ENCODE measurements at regions not wholly inside any gene's neighbourhood (a gene's known extent, or its start where the extent isn't known, plus 50 kb on each side); places are given as distances from the start of the nearest gene placed in this dataset.
A peak's percentile ranks its signal among the peaks of the same experiment; 100 is the strongest.

DNA sequence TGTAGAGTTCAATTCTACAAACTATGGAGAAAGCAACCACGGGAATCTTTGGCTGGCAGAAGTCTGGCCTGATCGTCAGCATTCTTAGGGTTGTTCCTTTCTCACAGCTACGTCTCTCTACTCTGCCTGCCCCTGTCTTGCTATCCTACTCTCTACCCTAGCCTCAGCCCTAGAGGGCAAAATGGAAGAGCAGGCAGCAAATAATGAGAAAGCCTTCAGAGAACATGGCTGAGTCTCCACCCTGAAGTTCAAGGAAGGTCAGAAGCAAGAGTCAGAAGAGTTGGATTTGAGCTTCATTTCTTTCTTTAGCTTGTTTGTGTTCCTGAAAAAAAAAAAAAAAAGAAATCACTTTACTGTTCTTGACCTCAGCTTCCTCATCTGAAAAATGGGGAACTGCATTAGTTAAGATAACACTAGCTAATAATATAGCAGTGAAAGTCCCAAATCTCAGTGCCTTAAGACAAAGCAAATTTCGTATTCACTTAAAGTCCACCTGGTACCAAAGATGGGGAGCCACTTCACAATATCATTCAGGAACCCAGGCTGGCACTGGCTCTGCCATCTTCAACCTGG is 50.2 kb upstream of the CCND2 start:
- intact Hi-C loops (cut with micrococcal nuclease; ENCODE audit: unreplicated experiment) (no loop called here), in situ Hi-C loops (cut with MboI) (no loop called here)
- no peaks in the 10 kb centered on the region for H3K36me3 ChIP-seq (ENCODE audit: control insufficient read depth in 2 of 2, insufficient read depth in 2 of 2, low read length in 1 of 2)
- no peak overlapping the region; the same call in 1 of the 2 replicates for H3K9ac ChIP-seq (ENCODE audit: control insufficient read depth, insufficient read depth, low read length)
- no peaks in the 10 kb centered on the region for H3K79me2 ChIP-seq (ENCODE audit: control insufficient read depth, insufficient read depth, low read length)
- peaks cover 4% of the 10 kb centered on the region; the same call in 1 of the 3 replicates for H3K9me3 ChIP-seq (replicated peaks; ENCODE audit: control insufficient read depth, insufficient read depth, low read length)
- no peak overlapping the region for H3K4me3 ChIP-seq
- no peaks in the 10 kb centered on the region for H3K27me3 ChIP-seq (replicated peaks in 1 of 2; ENCODE audit: control insufficient read depth in 2 of 2, insufficient read depth in 2 of 2, low read length in 1 of 2)
- no peak for TF ChIP-seq ZNF24 (IDR thresholded peaks at IDR 0.05)
- peak; percentile 61; the same call in 1 of the 2 replicates for TF ChIP-seq SPI1 (IDR thresholded peaks at IDR 0.05; ENCODE audit: borderline replicate concordance, insufficient read depth, low read depth, low read length)
- CTCF ChIA-PET, result interaction anchor here (1.0 to 2.7 kb wide), 3 partner anchors 10 to 116 kb away, joined by 3 to 7 read pairs (median 3); no protein-coding TSS in a partner anchor
- ATAC-seq (no peak), DNase-seq (ENCODE audit: low read depth, low spot score) (no peak), FAIRE-seq (peak; percentile 13)
- WGBS (ENCODE audit: insufficient coverage, insufficient replicate concordance, low lambda C conversion rate, missing lambda C conversion rate), result 46% methylated on average over 4 of the region's 4 CpGs
- H3K27ac ChIP-seq (ENCODE audit: control insufficient read depth, insufficient read depth), result no peak overlapping the region
- no peak overlapping the region for H2AFZ ChIP-seq (ENCODE audit: control insufficient read depth, low read depth, low read length)
- no TSS peak for BruUV-seq (replicated peaks)
- H3K4me1 ChIP-seq (ENCODE audit: control insufficient read depth, insufficient read depth, low read length), result peaks cover 11% of the 10 kb centered on the region; the same call in 1 of the 2 replicates
- H4K20me1 ChIP-seq (ENCODE audit: control insufficient read depth, insufficient read depth), result no peaks in the 10 kb centered on the region
- POLR2A ChIA-PET, result interaction anchor here (0.6 to 1.1 kb wide), 7 partner anchors 20 to 624 kb away, joined by 3 to 8 read pairs (median 3); no protein-coding TSS in a partner anchor
- RAD21 ChIA-PET (ENCODE audit: unreplicated experiment), result interaction anchor here (0.8 to 1.6 kb wide), 5 partner anchors 8 to 82 kb away, joined by 3 to 5 read pairs (median 3); no protein-coding TSS in a partner anchor
- SMC1A ChIA-PET (ENCODE audit: uncharacterized antibody, unreplicated experiment), result interaction anchor here (0.6 to 1.3 kb wide), 8 partner anchors 10 to 105 kb away, joined by 3 to 4 read pairs (median 4); no protein-coding TSS in a partner anchor
- no peak overlapping the region; the same call in 1 of the 2 replicates for H3K4me2 ChIP-seq (ENCODE audit: control insufficient read depth, insufficient read depth)

- H3K9ac ChIP-seq (ENCODE audit: control insufficient read depth, insufficient read depth, low read length), result no peak overlapping the region
- no peak for ATAC-seq
- H3K27ac ChIP-seq (ENCODE audit: control insufficient read depth, insufficient read depth), result no peak overlapping the region
- H3K79me2 ChIP-seq (ENCODE audit: control insufficient read depth, insufficient read depth, low read length), result no peaks in the 10 kb centered on the region
- H3K36me3 ChIP-seq (ENCODE audit: control insufficient read depth in 2 of 2, insufficient read depth in 2 of 2, low read length in 1 of 2), result no peaks in the 10 kb centered on the region
- H3K4me1 ChIP-seq (ENCODE audit: control insufficient read depth, insufficient read depth, low read length), result peaks cover 23% of the 10 kb centered on the region
- no peak overlapping the region for H3K4me3 ChIP-seq
- ChIA-PET CTCF (interaction anchor here (2.7 kb wide), 1 partner anchor 12 kb away, joined by 7 read pairs; no protein-coding TSS in a partner anchor), RAD21 (ENCODE audit: unreplicated experiment) (interaction anchor here (1.5 kb wide), 1 partner anchor 25 kb away, joined by 3 read pairs; no protein-coding TSS in a partner anchor), POLR2A (interaction anchor here (1.5 kb wide), 1 partner anchor 50 kb away, joined by 3 read pairs; no protein-coding TSS in a partner anchor), SMC1A (ENCODE audit: uncharacterized antibody, unreplicated experiment) (interaction anchor here (1.0 to 1.5 kb wide), 3 partner anchors 11 to 16 kb away, joined by 3 read pairs; no protein-coding TSS in a partner anchor)
- in situ Hi-C loops (cut with MboI), result no loop called here
- FAIRE-seq, result no peak
- H2AFZ ChIP-seq (ENCODE audit: control insufficient read depth, low read depth, low read length), result no peak overlapping the region
- no peaks in the 10 kb centered on the region for H3K27me3 ChIP-seq (replicated peaks in 1 of 2; ENCODE audit: control insufficient read depth in 2 of 2, insufficient read depth in 2 of 2, low read length in 1 of 2)
- intact Hi-C loops (cut with micrococcal nuclease; ENCODE audit: unreplicated experiment), result no loop called here
- H3K9me3 ChIP-seq (replicated peaks; ENCODE audit: control insufficient read depth, insufficient read depth, low read length), result peaks cover 4% of the 10 kb centered on the region; the same call in 1 of the 3 replicates
- DNase-seq (ENCODE audit: low read depth, low spot score), result no peak
- no peak overlapping the region for H3K4me2 ChIP-seq (ENCODE audit: control insufficient read depth, insufficient read depth)
- H4K20me1 ChIP-seq (ENCODE audit: control insufficient read depth, insufficient read depth), result no peaks in the 10 kb centered on the region
- BruUV-seq (replicated peaks), result no TSS peak
- TF ChIP-seq SMAD5 (IDR thresholded peaks at IDR 0.05; ENCODE audit: low read depth) (no peak), EP300 (IDR thresholded peaks at IDR 0.05; ENCODE audit: borderline replicate concordance in 1 of 2, control insufficient read depth in 1 of 2, low read depth in 2 of 2, low read length in 2 of 2) (no peak), BCLAF1 (IDR thresholded peaks at IDR 0.05) (no peak), SPI1 (IDR thresholded peaks at IDR 0.05; ENCODE audit: borderline replicate concordance, insufficient read depth, low read depth, low read length) (no peak)
- TF ChIP-seq, protein P1, sequence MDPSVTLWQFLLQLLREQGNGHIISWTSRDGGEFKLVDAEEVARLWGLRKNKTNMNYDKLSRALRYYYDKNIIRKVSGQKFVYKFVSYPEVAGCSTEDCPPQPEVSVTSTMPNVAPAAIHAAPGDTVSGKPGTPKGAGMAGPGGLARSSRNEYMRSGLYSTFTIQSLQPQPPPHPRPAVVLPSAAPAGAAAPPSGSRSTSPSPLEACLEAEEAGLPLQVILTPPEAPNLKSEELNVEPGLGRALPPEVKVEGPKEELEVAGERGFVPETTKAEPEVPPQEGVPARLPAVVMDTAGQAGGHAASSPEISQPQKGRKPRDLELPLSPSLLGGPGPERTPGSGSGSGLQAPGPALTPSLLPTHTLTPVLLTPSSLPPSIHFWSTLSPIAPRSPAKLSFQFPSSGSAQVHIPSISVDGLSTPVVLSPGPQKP (IDR thresholded peaks at IDR 0.05; ENCODE audit: low read depth, low read length), result no peak
- TF ChIP-seq, protein P2, sequence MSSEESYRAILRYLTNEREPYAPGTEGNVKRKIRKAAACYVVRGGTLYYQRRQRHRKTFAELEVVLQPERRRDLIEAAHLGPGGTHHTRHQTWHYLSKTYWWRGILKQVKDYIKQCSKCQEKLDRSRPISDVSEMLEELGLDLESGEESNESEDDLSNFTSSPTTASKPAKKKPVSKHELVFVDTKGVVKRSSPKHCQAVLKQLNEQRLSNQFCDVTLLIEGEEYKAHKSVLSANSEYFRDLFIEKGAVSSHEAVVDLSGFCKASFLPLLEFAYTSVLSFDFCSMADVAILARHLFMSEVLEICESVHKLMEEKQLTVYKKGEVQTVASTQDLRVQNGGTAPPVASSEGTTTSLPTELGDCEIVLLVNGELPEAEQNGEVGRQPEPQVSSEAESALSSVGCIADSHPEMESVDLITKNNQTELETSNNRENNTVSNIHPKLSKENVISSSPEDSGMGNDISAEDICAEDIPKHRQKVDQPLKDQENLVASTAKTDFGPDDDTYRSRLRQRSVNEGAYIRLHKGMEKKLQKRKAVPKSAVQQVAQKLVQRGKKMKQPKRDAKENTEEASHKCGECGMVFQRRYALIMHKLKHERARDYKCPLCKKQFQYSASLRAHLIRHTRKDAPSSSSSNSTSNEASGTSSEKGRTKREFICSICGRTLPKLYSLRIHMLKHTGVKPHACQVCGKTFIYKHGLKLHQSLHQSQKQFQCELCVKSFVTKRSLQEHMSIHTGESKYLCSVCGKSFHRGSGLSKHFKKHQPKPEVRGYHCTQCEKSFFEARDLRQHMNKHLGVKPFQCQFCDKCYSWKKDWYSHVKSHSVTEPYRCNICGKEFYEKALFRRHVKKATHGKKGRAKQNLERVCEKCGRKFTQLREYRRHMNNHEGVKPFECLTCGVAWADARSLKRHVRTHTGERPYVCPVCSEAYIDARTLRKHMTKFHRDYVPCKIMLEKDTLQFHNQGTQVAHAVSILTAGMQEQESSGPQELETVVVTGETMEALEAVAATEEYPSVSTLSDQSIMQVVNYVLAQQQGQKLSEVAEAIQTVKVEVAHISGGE (CRISPR knock-in tag; IDR thresholded peaks at IDR 0.05), result no peak
Observed at GRCh38 chr12:4221258-4221620, 52.3 kb upstream of the CCND2 start.
